ENCODE measurements at regions not wholly inside any gene's neighbourhood (a gene's known extent, or its start where the extent isn't known, plus 50 kb on each side); places are given as distances from the start of the nearest gene placed in this dataset.
"Not testable (repeated sequence)": the region's sequence is repeated elsewhere in the genome, so short reads cannot be mapped to it uniquely, and the experiment has no call there.

- in situ Hi-C loops (cut with HindIII; ENCODE audit: low pct_ligation_motif_present, low pct_unique_long_range_greater_than_20kb, low sequenced_read_pairs): no loop called here
- no peak for DNase-seq
Measured at GRCh38 chr3:11915621-11916424, 69.1 kb upstream of the TAMM41 start.

DNA sequence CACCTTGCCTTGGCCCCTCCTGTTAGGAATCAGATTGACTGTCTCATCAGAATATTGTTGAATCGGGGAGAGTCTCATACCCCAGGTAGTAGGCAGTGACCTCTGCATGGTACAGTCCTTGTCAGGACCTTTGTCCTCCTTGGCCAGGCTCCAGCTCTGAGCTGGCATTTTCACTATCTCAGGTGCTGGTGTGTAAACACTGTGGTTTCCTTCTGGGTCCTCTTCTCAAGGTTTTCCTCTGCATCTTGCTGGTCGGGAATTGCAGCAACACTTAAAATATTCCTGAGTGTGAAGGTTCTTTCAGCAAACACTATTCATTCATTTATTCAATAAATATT, 69.7 kb upstream of the TAMM41 start:
- DNase-seq; in situ Hi-C loops (cut with HindIII; ENCODE audit: low pct_ligation_motif_present, low pct_unique_long_range_greater_than_20kb, low sequenced_read_pairs): not testable (repeated sequence)

GRCh38 chr3:11917051-11917450, 70.4 kb upstream of the TAMM41 start:
- in situ Hi-C loops (cut with HindIII; ENCODE audit: low pct_ligation_motif_present, low pct_unique_long_range_greater_than_20kb, low sequenced_read_pairs): no loop called here
- DNase-seq: no peak

DNA sequence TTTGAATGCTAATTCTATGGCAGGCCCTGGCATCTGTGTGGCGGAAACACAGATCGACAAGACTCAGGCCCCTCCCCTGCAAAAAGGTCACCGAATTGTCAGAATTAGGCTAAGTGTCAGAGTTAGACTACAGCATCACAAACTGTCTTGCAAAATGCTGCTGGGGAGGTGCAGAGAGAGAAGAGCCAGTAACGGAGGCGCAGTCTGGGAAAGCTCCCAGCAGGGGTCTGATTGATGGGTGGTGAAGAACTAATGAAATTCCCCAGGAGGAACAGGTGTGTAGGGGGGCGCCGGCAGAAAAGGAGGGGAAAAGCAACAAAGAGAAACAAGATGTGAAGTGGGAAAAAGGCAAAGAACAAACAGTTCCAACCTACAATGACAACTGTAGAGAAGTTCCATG, 72.7 kb upstream of the TAMM41 start:
- in situ Hi-C loops (cut with HindIII; ENCODE audit: low pct_ligation_motif_present, low pct_unique_long_range_greater_than_20kb, low sequenced_read_pairs): no loop called here
- DNase-seq: no peak

- DNase-seq: no peak
- in situ Hi-C loops (cut with HindIII; ENCODE audit: low pct_ligation_motif_present, low pct_unique_long_range_greater_than_20kb, low sequenced_read_pairs): no loop called here
Measured at GRCh38 chr3:11924518-11924917, 77.8 kb upstream of the TAMM41 start.

GRCh38 chr3:11928381-11928780, 75.8 kb upstream of the SYN2 start:
- no peak for DNase-seq

DNA sequence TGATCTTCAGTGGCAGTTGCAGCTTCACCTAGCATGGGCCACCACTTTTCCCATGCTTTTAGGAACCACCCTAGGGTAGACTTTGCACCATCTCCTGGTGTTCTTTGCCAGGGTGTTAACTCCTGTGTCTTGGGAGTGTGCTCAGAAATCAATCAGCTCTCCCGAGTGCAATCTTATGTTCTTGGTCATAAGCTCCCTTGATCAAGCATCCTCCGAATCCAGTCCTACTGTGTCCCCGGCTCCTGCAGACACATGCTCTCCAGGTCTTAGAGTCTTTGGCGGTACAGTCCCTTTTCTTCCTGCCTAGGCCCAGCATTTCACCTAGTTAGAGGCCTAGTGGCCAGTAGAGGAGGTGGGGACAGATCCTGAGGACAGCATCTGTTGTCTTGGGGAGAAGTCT, 74.7 kb upstream of the SYN2 start:
- no peak for DNase-seq
- in situ Hi-C loops (cut with HindIII; ENCODE audit: low pct_ligation_motif_present, low pct_unique_long_range_greater_than_20kb, low sequenced_read_pairs): no loop called here

More at GRCh38 chr3:11928381-11928780, 75.8 kb upstream of the SYN2 start:
- in situ Hi-C loops (cut with HindIII; ENCODE audit: low pct_ligation_motif_present, low pct_unique_long_range_greater_than_20kb, low sequenced_read_pairs): no loop called here

DNA sequence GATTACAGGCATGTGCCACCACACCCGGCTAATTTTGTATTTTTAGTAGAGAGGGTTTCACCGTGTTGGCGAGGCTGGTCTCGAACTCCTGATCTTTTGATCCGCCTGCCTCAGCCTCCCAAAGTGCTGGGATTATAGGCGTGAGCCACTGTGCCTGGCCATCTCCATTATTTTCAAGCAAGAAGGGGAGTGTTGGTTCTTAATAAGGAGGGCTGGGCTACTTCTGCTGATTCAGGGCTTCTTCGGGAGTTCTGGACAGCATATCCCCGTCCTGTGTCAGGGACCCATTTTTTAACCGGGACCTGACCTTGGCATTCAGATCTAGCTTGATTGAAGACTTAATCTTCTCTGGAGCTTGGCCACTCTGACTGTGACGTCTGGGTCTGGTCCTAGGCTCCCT, 74.1 kb upstream of the SYN2 start:
- DNase-seq: no peak
- in situ Hi-C loops (cut with HindIII; ENCODE audit: low pct_ligation_motif_present, low pct_unique_long_range_greater_than_20kb, low sequenced_read_pairs): no loop called here

DNA sequence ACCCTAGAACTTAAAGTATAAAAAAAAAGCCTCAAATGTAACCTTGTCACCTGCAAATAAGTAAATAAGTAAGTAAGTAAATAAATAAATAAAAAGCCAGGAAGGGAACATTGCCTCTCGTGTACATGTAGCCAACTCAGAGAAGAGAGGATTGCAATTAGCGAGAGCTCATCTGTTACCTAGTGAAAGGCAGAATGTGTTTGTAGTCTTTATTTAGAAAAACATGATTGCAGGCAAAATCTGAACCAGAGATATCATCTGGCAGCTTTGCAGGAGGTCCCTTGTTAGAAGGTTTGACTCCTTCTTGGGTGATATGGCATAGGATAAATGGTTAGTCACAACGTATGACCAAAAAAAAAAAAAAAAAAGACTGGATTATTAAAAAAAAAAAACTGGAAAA, 71.6 kb upstream of the SYN2 start:
- in situ Hi-C loops (cut with HindIII; ENCODE audit: low pct_ligation_motif_present, low pct_unique_long_range_greater_than_20kb, low sequenced_read_pairs): no loop called here
- no peak for DNase-seq

GRCh38 chr3:11933529-11933928, 70.7 kb upstream of the SYN2 start:
- in situ Hi-C loops (cut with HindIII; ENCODE audit: low pct_ligation_motif_present, low pct_unique_long_range_greater_than_20kb, low sequenced_read_pairs): no loop called here

DNA sequence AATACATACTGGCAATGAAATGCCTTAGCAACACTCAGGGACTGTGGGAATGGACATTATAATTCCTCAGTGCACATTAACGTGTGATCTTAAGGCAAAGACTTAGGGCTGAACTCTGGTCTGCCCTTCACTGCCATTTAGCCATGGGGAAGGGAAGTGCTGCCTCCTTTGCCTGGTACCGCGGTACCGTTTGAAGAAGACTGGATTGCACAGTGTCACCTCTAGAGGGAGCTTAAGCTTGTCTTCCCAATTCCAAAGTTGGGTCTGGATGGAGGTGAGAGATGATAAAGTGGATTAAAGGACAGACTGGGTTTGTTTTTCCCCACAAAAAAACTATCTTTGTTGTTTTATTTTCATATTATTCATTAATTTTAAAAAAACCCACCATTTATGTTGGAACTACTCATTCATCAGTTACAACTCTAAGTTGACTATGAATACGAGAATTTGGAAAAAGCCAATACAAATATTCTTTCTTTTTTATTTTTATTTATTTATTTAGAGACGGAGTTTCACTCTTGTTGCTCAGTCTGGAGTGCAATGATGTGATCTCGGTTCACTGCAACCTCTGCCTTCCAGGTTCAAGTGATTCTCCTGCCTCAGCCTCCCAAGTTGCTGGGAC, 60.0 kb upstream of the SYN2 start:
- in situ Hi-C loops (cut with HindIII; ENCODE audit: low pct_ligation_motif_present, low pct_unique_long_range_greater_than_20kb, low sequenced_read_pairs): no loop called here
- peak; percentile 42 for DNase-seq

More at GRCh38 chr3:11933529-11933928, 70.7 kb upstream of the SYN2 start:
- DNase-seq: no peak

GRCh38 chr3:11948331-11948730, 55.9 kb upstream of the SYN2 start:
- no peak for DNase-seq
- in situ Hi-C loops (cut with HindIII; ENCODE audit: low pct_ligation_motif_present, low pct_unique_long_range_greater_than_20kb, low sequenced_read_pairs): no loop called here

DNA sequence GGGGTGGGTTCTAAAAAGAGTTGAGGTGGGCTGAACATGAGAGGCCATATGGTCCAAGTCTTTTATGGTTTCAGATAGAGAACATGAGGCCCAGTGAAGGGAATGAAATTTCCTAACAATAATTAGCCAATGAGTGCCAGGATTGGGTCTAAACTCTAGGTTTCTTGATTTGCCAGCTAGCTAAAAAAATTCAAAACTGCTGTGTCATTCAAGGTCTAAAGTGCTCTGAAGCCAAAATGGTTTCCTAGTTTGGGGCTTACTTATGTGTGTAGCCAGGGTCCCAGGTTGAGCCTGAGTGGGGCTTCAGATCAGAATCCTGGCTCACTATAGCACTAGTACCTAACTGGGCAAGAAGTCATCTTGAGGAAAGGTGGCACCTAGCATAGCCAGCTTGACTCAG, 55.3 kb upstream of the SYN2 start:
- in situ Hi-C loops (cut with HindIII; ENCODE audit: low pct_ligation_motif_present, low pct_unique_long_range_greater_than_20kb, low sequenced_read_pairs): no loop called here
- no peak for DNase-seq

DNA sequence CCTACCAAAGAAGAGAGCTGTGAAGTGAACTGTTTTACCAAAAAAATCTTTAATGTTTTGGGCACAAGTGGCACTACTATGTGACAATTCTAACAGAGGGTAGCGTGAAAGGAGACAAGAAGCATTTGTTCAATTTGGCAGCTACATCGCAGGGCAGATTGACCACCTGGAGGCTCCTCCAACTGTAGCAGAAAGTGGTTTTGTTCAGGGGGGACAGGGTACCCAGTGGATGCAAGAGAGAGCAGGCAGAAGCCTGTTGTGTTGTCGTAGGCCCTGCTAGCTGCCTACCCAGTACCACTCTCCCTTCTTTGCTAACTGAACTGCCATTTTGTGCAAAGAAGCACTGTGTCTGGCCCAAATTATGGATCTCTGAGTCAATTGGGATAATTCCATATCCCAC, 54.8 kb upstream of the SYN2 start:
- in situ Hi-C loops (cut with HindIII; ENCODE audit: low pct_ligation_motif_present, low pct_unique_long_range_greater_than_20kb, low sequenced_read_pairs): no loop called here
- no peak for DNase-seq

DNA sequence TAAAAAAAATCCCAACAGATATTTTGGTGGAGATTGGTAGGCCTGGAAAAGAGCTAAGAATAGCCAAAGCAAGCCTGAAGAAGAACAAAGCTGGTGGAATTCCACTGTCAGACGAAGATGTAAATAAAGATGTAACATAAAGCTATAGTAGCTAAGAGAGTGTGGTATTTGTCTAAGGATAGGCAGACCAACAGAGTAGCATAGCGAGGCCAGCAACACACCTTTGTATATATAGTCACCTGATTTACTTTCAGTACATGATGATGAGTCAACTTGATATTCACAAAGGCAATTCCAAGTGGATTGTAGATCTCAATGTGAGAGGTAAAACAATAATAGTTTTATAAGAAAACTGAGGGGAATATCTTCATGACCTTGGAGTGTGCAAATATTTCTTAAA, 53.6 kb upstream of the SYN2 start:
- in situ Hi-C loops (cut with HindIII; ENCODE audit: low pct_ligation_motif_present, low pct_unique_long_range_greater_than_20kb, low sequenced_read_pairs): no loop called here
- no peak for DNase-seq

DNA sequence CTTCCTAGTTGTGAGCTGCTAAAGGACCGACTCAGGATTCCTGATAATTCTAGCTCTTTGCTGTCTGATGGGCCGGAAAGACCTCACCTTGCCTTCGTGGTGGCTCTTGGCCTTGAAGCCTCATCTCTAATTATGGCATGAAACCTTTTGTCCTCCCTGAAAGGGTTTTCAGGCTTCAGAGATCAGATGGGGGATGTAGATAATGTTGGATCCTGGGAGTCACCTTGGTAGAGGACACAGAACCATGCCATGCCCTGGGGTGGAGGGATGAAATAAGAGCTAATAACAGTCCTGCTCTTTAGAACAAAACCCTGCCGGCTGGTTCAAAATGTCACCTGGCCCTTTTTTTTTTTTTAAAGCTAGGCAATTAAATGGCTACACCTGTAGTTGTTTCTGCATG, 50.8 kb upstream of the SYN2 start:
- in situ Hi-C loops (cut with HindIII; ENCODE audit: low pct_ligation_motif_present, low pct_unique_long_range_greater_than_20kb, low sequenced_read_pairs): no loop called here
- DNase-seq: no peak

DNA sequence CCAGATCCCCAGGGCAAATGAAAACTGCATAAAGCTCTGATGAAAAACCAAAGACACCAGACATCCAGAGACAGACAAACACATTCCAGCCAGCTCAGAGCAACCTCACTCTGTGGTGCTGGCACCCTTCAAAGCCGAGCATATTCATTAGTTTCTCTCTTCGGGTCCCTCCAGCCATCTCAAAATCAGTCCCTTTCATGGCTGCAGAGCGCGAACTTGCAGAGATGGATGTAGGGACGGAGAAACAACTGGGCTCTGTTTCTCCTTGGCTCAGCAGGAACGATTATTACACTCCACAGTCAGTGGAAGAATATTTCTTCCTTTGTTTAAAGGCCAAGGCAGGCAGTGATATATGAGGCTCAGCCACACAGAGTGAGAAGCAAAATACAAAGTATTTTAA, 50.4 kb upstream of the SYN2 start:
- no peak for DNase-seq
- in situ Hi-C loops (cut with HindIII; ENCODE audit: low pct_ligation_motif_present, low pct_unique_long_range_greater_than_20kb, low sequenced_read_pairs): no loop called here

DNA sequence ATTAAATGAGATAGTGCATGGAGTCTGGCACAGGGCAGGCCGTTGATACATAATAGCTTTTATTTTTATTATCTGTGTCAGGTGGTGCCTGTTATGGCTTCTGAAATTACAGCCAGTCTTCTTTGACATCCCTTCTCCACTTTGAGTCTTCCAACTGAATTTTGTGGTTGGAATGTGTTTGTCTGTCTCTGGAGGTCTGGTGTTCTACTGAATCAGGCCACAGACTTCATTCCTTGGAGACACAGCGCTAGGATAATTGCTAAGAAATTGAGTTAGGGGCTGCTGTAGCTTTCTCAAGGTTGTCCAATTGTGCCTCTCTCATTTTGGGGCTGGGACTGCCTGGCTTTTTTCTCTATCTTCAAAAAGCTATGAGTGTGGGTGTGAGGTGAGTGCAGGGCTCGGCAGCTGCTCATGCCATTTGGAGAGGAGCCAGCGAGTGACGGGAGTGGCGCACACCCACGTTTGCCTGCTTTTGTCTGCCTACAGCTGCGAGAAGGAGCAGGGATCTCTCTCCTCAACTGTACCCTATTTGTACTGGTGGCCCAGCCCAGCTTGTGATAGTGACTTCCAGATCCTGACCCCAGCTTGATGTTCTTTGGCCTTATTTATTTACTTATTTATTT, 49.8 kb upstream of the SYN2 start:
- no peak for DNase-seq
- in situ Hi-C loops (cut with HindIII; ENCODE audit: low pct_ligation_motif_present, low pct_unique_long_range_greater_than_20kb, low sequenced_read_pairs): no loop called here

Data from ACHN (cell line).